GM19372 (cell line): ENCODE measurements at regions not wholly inside any gene's neighbourhood (a gene's known extent, or its start where the extent isn't known, plus 50 kb on each side); places are given as distances from the start of the nearest gene placed in this dataset.
A peak's percentile ranks its signal among the peaks of the same experiment; 100 is the strongest.

Source experiments
- ATAC-seq: cut with Tn5 transposase; IDR thresholded peaks from one replicate; pipeline ENCODE4 v1.9.1; 2021; ENCODE audit warnings: mild to moderate bottlenecking, low read depth, moderate library complexity; ENCODE audit not compliant: unreplicated experiment

DNA sequence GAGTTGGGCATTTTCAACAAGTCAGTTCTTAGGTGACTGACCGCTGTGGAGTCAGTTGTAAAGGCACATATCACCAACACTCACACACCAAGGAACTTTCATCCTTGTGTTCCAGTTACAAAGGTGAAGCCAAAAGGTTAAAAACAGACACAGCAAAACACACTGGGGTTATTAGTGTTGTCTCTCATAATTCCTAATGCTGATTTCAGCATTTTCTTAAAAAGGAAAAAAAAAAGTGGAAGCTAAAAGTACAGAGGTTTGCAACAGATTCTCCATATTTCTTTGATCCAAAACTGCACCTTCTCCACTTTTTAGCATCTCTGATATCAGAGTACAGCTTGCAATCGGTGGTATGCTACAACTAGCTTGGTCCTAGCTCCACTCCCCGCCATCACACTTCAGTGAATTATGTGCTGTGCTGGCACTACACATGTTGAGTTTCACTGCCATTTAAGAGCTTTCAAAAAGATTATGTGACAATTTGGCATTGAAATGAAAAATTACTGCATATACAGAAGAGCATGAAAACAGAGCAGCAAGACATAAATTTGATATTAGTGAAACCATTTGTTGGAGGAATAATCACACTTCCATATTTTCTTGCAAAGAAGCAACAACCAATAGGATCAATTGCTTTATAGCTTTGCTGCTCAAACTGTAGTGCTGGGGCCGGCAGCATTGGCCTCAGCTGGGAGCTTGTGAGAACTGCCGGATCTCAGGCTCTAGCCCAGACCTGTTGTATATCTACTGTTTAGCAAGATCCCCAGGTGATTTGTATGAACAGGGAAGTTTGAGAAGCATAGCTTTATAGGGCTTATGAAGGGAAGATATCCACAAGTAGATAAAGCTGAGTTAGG lies 62.3 kb upstream of the DAPL1 start:
- no peak for ATAC-seq

DNA sequence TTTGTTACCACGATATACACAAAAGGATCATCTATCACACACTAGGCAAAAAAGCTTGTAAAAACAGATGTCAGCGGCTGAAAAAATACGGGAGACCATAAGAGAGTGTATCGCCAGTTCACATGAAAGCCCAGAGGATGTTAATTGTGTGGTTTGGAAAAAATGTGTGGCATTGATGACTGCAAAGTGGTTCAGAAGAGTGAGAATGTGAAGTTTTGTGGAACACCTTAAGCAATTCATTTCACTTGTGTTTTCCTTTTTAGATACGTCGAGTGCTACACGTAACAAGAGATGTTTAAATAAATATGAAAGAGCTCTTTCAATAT lies 61.7 kb upstream of the DAPL1 start:
- ATAC-seq, result no peak

DNA sequence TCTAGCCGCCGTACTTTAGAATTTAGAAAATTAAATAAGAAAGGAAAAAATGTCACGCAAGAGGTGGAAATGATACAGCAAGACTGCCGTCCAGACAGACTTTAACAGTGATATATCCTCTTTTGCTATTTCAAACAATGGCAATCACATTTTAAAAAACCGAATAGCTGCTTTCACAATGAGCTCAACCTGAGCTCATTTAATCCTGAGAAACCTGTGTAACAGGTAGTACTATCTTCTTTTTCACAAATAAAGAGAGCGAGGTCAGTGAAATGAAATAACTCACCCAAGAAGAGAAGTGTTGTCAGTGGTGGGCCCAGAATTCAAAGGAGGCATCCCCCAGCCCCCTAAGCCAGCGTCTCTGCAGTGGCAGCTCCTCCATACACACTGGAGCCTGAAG lies 60.7 kb upstream of the DAPL1 start:
- no peak for ATAC-seq

DNA sequence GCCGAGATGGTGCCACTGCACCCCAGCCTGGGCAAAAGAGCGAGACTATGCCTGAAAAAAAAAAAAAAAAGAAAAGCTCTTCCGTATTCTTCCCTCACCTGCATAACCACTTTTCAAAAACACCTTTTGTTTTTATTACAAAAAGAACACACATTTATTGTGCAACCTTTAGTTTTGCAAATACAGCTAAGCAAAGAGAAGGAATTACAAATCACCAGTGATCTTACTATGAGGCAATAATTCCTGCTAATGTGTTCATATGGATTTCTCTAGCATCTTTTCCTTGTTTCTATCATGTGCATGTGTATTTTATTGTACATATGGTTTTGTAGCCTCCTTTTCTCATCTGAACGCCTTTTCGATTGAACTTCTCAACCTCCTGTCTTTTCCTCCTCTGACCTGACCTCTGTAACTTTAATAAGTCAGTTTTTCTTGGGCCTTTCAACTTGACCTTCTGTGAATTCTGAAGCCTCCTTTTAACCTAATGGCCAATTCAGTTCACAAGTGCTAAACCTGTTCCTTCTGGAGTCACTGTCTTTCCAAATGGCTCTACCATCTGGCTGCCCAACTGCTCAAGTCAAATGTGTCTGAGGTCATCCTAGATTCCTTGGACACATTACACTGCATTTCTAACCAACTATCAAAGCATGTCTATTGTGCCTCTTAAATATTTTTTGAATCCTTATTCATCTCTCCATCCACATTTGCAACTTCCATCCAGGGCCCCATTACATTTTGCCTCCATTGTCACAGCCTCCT lies 59.1 kb upstream of the DAPL1 start:
- ATAC-seq, result no peak

DNA sequence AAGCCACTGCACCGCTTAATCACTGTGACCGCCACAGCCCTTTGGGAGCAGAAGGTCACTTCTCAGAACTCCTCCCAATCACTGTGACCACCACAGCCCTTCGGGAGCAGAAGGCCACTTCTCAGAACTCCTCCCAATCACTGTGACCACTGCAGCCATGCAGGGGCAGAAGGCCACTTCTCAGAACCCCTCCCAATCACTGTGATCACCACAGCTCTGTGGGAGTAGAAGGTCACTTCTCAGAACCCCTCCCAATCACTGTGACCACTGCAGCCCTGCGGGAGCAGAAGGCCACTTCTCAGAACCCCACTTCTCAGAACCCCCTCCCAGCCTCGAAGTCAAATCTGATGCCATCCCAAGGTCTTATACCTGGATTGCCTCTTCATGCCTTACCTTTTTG lies 56.8 kb upstream of the DAPL1 start:
- no peak for ATAC-seq

GRCh38 chr2:158740127-158740526 lies 55.0 kb upstream of the DAPL1 start:
- no peak for ATAC-seq

DNA sequence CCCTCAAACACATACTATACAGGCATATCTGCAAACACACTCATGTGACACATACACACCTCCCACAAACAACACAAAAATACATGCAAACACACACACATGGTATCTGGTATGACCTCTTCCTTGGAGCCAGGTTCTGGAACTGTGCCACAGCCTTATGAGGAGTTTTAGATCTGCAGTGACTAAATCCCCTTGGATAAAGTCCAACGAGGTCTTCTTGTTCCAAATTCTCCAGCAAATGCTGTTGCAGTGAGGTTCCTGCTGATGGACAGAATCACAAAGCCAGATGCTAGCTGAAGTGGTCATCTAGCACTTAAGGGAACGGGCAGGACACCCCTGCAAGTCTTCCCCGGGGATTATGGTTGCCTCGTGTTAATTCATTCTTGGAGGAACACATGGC lies 54.5 kb upstream of the DAPL1 start:
- no peak for ATAC-seq

GRCh38 chr2:158741625-158742024 lies 53.5 kb upstream of the DAPL1 start:
- no peak for ATAC-seq

DNA sequence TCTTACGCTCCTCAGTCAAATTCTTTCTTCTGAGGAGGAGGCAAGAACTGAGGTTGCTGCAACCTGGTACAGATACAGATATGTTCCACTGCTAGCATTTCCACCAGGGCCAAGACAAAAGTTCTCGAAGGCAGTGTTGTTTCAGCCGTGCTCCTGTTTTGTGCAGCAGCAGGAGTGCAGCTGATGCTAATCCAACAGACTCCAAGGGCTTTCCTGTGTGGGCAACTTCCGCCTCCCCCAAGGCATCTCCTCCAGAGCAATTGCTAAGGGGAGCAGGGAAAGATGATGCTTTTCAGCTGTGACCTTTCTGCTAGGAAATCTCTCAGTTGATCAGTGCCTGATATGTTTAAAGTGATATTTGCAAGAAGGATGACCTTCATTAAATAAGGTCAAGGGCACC lies 52.6 kb upstream of the DAPL1 start:
- no peak for ATAC-seq

DNA sequence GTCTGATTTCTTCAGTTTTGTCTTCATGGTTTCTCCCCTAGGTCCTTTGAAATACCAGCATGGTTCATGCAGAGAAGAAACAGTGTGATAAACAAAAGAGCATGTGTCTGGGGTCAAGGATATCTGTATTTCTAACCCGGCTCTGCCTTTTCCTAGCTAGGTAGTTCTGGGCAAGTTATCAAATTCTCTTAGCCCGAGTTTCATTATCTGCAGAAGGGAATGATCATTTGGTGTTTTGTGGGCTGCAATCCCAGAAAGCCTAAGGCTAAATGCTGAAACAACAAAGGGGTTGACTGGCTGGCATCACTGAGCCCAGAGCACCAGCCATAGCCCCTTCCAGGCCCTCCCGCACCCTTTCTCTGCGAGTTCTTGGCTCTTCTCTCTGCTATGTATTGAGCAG lies 51.7 kb upstream of the DAPL1 start:
- ATAC-seq, result no peak

- no peak for ATAC-seq
Observed at GRCh38 chr2:158743879-158744278, 51.2 kb upstream of the DAPL1 start.

DNA sequence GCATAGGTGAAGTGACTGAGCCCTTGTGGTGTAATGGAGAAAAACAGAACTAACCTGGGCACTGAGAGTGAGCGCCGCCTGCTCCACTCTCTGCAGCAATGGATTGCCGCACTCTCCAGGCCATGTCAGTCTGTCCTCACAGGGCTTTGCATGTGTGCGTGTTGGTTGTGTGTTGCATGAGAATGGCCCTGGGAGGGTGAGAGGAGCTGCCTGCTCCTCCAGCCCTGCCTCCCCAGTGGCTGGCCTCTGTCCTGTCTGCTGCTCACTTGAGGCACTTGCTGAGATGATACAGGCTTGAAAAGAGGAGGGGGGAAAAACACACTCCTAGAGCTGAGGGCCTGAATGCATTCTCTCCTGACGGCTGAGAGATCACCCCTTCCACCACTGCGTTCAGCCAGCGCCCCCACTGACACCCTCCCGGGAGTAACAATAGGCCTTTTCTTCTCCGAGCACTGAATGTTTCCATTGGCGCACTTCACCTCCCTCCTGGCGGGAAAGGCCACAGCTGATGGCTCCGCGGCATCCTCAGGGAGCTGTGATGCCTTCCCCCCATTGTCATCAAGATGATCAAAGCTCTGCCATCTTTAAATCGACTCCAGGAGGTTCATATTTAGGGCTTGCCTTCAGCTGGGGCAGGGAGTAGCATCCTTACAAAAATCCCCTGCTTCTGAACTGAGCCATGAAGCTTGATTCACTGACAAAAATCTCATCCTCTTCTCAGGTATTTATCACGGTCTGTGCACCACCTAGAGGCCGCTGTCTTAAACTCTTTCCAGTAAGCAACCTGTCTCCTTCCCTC lies 49.9 kb upstream of the DAPL1 start:
- ATAC-seq, result peak; percentile 61
